MM.1S (cell line): ENCODE measurements at regions not wholly inside any gene's neighbourhood (a gene's known extent, or its start where the extent isn't known, plus 50 kb on each side); places are given as distances from the start of the nearest gene placed in this dataset.
A peak's percentile ranks its signal among the peaks of the same experiment; 100 is the strongest.

Experiments
- DNase-seq: peaks from one replicate; pipeline ENCODE4 v3.0.0-alpha.2; 2015
- H2AFZ ChIP-seq: fragments of 300-600 bp; sonication (generic); 2 replicates; pipeline ENCODE4 v1.6.0; 2016; ENCODE audit warnings: antibody characterized with exemption, low read length
- H3F3A ChIP-seq: fragments of 300-600 bp; sonication (generic); 2 replicates; pipeline ENCODE4 v1.6.1; 2016; ENCODE audit warnings: mild to moderate bottlenecking, antibody characterized with exemption, low read length, moderate library complexity, mixed read lengths; ENCODE audit not compliant: insufficient read depth
- H3K27ac ChIP-seq: fragments of 300-600 bp; sonication (generic); 2 replicates; pipeline ENCODE4 v1.5.1; 2016; ENCODE audit warnings: mild to moderate bottlenecking, low read length
- H3K27me3 ChIP-seq: fragments of 300-600 bp; sonication (generic); replicated peaks from 2 replicates; pipeline ENCODE4 v1.6.0; 2016; ENCODE audit warnings: low read length; ENCODE audit not compliant: insufficient read depth
- H3K36me3 ChIP-seq: fragments of 300-600 bp; sonication (generic); replicated peaks from 2 replicates; pipeline ENCODE4 v1.6.1; 2016; ENCODE audit warnings: mild to moderate bottlenecking, low read length, mixed read lengths; ENCODE audit not compliant: insufficient read depth
- H3K4me1 ChIP-seq: fragments of 300-600 bp; sonication (generic); 2 replicates; pipeline ENCODE4 v1.6.1; 2016; ENCODE audit warnings: low read length, mixed read lengths
- H3K4me2 ChIP-seq: fragments of 300-600 bp; sonication (generic); 2 replicates; pipeline ENCODE4 v1.6.0; 2016; ENCODE audit warnings: low read depth, low read length
- H3K4me3 ChIP-seq: fragments of 300-600 bp; sonication (generic); 2 replicates; pipeline ENCODE4 v1.5.1; 2016; ENCODE audit warnings: low read length, mixed read lengths
- H3K79me2 ChIP-seq: fragments of 300-600 bp; sonication (generic); 2 replicates; pipeline ENCODE4 v1.6.1; 2016; ENCODE audit warnings: mixed run types, low read length, mixed read lengths
- H3K9ac ChIP-seq: fragments of 300-600 bp; sonication (generic); 2 replicates; pipeline ENCODE4 v1.6.1; 2016; ENCODE audit warnings: low read length, mixed read lengths
- H3K9me2 ChIP-seq: fragments of 300-600 bp; sonication (generic); replicated peaks from 2 replicates; pipeline ENCODE4 v1.6.1; 2016; ENCODE audit warnings: mild to moderate bottlenecking, low read length, mixed read lengths; ENCODE audit not compliant: insufficient read depth
- H3K9me3 ChIP-seq: fragments of 300-600 bp; sonication (generic); replicated peaks from 2 replicates; pipeline ENCODE4 v1.6.1; 2016; ENCODE audit warnings: mild to moderate bottlenecking, low read length, mixed read lengths; ENCODE audit not compliant: insufficient read depth
- H4K20me1 ChIP-seq: fragments of 300-600 bp; sonication (generic); 2 replicates; pipeline ENCODE4 v1.6.1; 2016; ENCODE audit warnings: mild to moderate bottlenecking, low read length, moderate library complexity, mixed read lengths; ENCODE audit not compliant: insufficient read depth
- CTCF ChIP-seq: fragments of 300-600 bp; sonication (generic); IDR thresholded peaks from 2 replicates; pipeline ENCODE4 v1.5.1; 2016; ENCODE audit warnings: antibody characterized with exemption, low read length, mixed read lengths
- EZH2 ChIP-seq: fragments of 300-600 bp; sonication (generic); optimal IDR thresholded peaks from 2 replicates; pipeline ENCODE3; 2017; ENCODE audit warnings: low read depth, mild to moderate bottlenecking, antibody characterized with exemption, low read length, mixed read lengths
- EZH2phosphoT487 ChIP-seq: fragments of 300-600 bp; sonication (generic); IDR thresholded peaks from 2 replicates; pipeline ENCODE4 v1.6.1; 2018; ENCODE audit warnings: antibody characterized with exemption, low read length

- H2AFZ ChIP-seq: no peak overlapping the region
Observed at GRCh38 chr16:52070341-52071057, 476.4 kb downstream of the TOX3 start.

GRCh38 chr16:52069866-52070265, 477.1 kb downstream of the TOX3 start:
- TF ChIP-seq EZH2phosphoT487 (no peak), CTCF (no peak), EZH2 (no peak)
- Histone ChIP-seq H3K79me2 (no peaks in the 10 kb centered on the region), H3K27ac (no peak overlapping the region), H3K4me3 (no peak overlapping the region), H3K9ac (no peak overlapping the region), H3K9me2 (no peaks in the 10 kb centered on the region), H3K36me3 (no peaks in the 10 kb centered on the region), H3F3A (no peaks in the 10 kb centered on the region), H3K27me3 (no peaks in the 10 kb centered on the region), H3K4me2 (no peak overlapping the region), H2AFZ (no peak overlapping the region), H4K20me1 (no peaks in the 10 kb centered on the region), H3K4me1 (no peaks in the 10 kb centered on the region), H3K9me3 (no peaks in the 10 kb centered on the region)
- DNase-seq: no peak

More at GRCh38 chr16:52070341-52071057, 476.4 kb downstream of the TOX3 start:
- no peak overlapping the region for H3K4me3 ChIP-seq
- no peaks in the 10 kb centered on the region for H3F3A ChIP-seq
- H3K4me2 ChIP-seq: no peak overlapping the region
- H3K4me1 ChIP-seq: no peaks in the 10 kb centered on the region
- H3K27ac ChIP-seq: no peak overlapping the region
- H4K20me1 ChIP-seq: no peaks in the 10 kb centered on the region
- H3K36me3 ChIP-seq: no peaks in the 10 kb centered on the region
- H3K27me3 ChIP-seq: no peaks in the 10 kb centered on the region
- no peaks in the 10 kb centered on the region for H3K79me2 ChIP-seq
- no peak for DNase-seq
- H3K9me2 ChIP-seq: no peaks in the 10 kb centered on the region
- no peaks in the 10 kb centered on the region for H3K9me3 ChIP-seq
- H3K9ac ChIP-seq: no peak overlapping the region
- TF ChIP-seq EZH2: no peak
- no peak for TF ChIP-seq CTCF
- no peak for TF ChIP-seq EZH2phosphoT487

GRCh38 chr16:52068447-52069074, 478.4 kb downstream of the TOX3 start:
- Histone ChIP-seq H4K20me1 (no peaks in the 10 kb centered on the region), H3K4me3 (no peak overlapping the region), H3K36me3 (no peaks in the 10 kb centered on the region), H3K4me1 (no peaks in the 10 kb centered on the region), H3K27me3 (no peaks in the 10 kb centered on the region), H3K79me2 (no peaks in the 10 kb centered on the region), H3K4me2 (no peak overlapping the region), H3K9me3 (no peaks in the 10 kb centered on the region), H3K9ac (no peak overlapping the region), H3F3A (no peaks in the 10 kb centered on the region), H3K9me2 (no peaks in the 10 kb centered on the region), H3K27ac (no peak overlapping the region), H2AFZ (no peak overlapping the region)
- DNase-seq: peak; percentile 10
- TF ChIP-seq EZH2phosphoT487 (no peak), CTCF (peak; percentile 26)
